H1 (cell line): ENCODE measurements at regions not wholly inside any gene's neighbourhood (a gene's known extent, or its start where the extent isn't known, plus 50 kb on each side); places are given as distances from the start of the nearest gene placed in this dataset.

Source experiments
- BACH1 ChIP-seq: IDR thresholded peaks from 2 replicates; pipeline ENCODE4 v1.6.1; 2012; ENCODE audit warnings: low read length, improper control_type of control experiment
- BCL11A ChIP-seq, 2 experiments: IDR thresholded peaks; one replicate each; pipeline ENCODE4 v1.6.1; 2011; ENCODE audit warnings: low read depth in 2 of 2, low read length in 2 of 2, mild to moderate bottlenecking in 2 of 2
- CHD7 ChIP-seq: fragments of 300-600 bp; sonication (generic); IDR thresholded peaks from 2 replicates; pipeline ENCODE4 v1.7.1; 2012; ENCODE audit warnings: low read length, moderate library complexity, mild to moderate bottlenecking, inconsistent platforms; ENCODE audit not compliant: insufficient replicate concordance
- FOSL1 ChIP-seq: IDR thresholded peaks from 2 replicates; pipeline ENCODE4 v1.6.1; 2011; ENCODE audit warnings: mild to moderate bottlenecking, low read depth, low read length, moderate library complexity; ENCODE audit not compliant: insufficient read depth
- HDAC2 ChIP-seq, 2 experiments: fragments of 300-600 bp in 1 of 2; sonication (generic) in 1 of 2; IDR thresholded peaks; 2 replicates each; pipeline ENCODE4 v1.6.1; 2011 to 2012; ENCODE audit warnings: low read depth in 2 of 2, low read length in 2 of 2, mild to moderate bottlenecking in 2 of 2, moderate library complexity in 2 of 2, borderline replicate concordance in 1 of 2, inconsistent platforms in 1 of 2
- NRF1 ChIP-seq: IDR thresholded peaks from 2 replicates; pipeline ENCODE4 v1.6.1; 2011; ENCODE audit warnings: mild to moderate bottlenecking, low read depth, low read length, improper control_type of control experiment
- POLR2A ChIP-seq, 2 experiments: IDR thresholded peaks; 1 replicate in 1 of 2; 2 replicates in 1 of 2; pipeline ENCODE4 v1.6.1; 2011; ENCODE audit warnings: low read depth in 2 of 2, low read length in 2 of 2, mild to moderate bottlenecking in 2 of 2; ENCODE audit errors: control extremely low read depth in 1 of 2
- POU5F1 ChIP-seq: IDR thresholded peaks from 2 replicates; pipeline ENCODE4 v1.6.1; 2011; ENCODE audit warnings: low read depth, mild to moderate bottlenecking, low read length, moderate library complexity
- RBBP5 ChIP-seq: IDR thresholded peaks from 2 replicates; pipeline ENCODE4 v1.7.1; 2012; ENCODE audit warnings: low read depth, mild to moderate bottlenecking, inconsistent platforms, low read length, moderate library complexity, borderline replicate concordance
- RFX5 ChIP-seq: IDR thresholded peaks from 2 replicates; pipeline ENCODE4 v1.6.1; 2011; ENCODE audit warnings: low read depth, low read length, improper control_type of control experiment, borderline replicate concordance
- SP1 ChIP-seq: IDR thresholded peaks from 2 replicates; pipeline ENCODE4 v1.6.1; 2011; ENCODE audit warnings: low read depth, low read length
- YY1 ChIP-seq: IDR thresholded peaks from 2 replicates; pipeline ENCODE4 v1.6.1; 2011; ENCODE audit warnings: low read depth, mild to moderate bottlenecking, low read length

DNA sequence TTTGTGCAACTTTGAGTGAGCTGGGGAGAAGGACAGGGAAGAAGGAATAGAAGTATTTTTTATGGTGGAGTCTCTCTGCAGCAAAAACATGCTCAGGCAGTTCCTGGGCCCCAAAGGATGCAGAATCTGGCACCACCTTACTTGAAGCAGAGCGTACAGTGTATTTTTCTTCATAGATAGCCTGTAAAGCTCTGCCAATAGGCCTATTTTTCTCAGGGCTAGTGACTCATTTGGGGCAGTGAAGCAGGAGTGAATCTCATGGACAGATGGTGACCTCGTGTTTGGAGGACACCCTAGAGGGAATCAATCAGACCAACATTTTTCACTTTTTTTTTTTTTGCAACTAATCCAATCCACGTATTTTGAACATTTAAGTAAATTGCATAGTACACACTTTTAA, 268.1 kb upstream of the CXCR4 start (continued):
- no peak for TF ChIP-seq CHD7
- TF ChIP-seq HDAC2 (IDR thresholded peaks at IDR 0.05; ENCODE audit: borderline replicate concordance in 1 of 2, low read depth in 2 of 2, low read length in 2 of 2): no peak
- TF ChIP-seq RFX5: no peak
- TF ChIP-seq FOSL1: no peak
- TF ChIP-seq RBBP5: no peak
- TF ChIP-seq POU5F1: no peak
- no peak for TF ChIP-seq BACH1
- TF ChIP-seq POLR2A (IDR thresholded peaks at IDR 0.05; ENCODE audit: control extremely low read depth in 1 of 2, low read depth in 2 of 2, low read length in 2 of 2): no peak
- TF ChIP-seq BCL11A (IDR thresholded peaks at IDR 0.05; ENCODE audit: low read depth in 2 of 2, low read length in 2 of 2): no peak
- no peak for TF ChIP-seq YY1
- no peak for TF ChIP-seq NRF1
- TF ChIP-seq SP1: no peak
